Activated CD8-positive, alpha-beta memory T cell treated with anti-CD3 and anti-CD28 coated beads, Interleukin-2, amount 50 U/mL, for 48 hours (primary cell): ENCODE measurements at regions not wholly inside any gene's neighbourhood (a gene's known extent, or its start where the extent isn't known, plus 50 kb on each side); places are given as distances from the start of the nearest gene placed in this dataset.
"Not testable (repeated sequence)": the region's sequence is repeated elsewhere in the genome, so short reads cannot be mapped to it uniquely, and the experiment has no call there.

Experiments
- DNase-seq: peaks from one replicate; pipeline ENCODE4 v3.0.0-alpha.2; 2020

DNA sequence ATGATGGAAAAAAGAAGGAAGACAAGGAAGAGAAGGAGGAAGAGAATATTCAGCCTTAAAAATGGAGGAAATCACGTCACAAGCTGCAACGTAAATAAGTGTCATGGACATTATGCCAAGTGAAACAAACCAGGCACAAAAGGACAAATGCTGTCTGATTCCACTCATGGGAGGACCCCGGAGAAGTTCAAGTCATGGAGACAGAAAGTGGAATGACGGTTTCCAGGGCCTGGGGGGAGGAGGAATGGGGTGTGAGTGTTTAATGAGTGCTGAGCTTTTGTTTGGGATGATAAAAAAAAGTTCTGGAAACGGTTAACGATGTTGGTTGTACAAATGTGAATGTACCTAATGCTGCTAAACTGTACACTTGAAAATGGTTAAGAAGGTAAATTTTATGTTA, 439.5 kb downstream of the GADD45G start:
- DNase-seq, result no peak

DNA sequence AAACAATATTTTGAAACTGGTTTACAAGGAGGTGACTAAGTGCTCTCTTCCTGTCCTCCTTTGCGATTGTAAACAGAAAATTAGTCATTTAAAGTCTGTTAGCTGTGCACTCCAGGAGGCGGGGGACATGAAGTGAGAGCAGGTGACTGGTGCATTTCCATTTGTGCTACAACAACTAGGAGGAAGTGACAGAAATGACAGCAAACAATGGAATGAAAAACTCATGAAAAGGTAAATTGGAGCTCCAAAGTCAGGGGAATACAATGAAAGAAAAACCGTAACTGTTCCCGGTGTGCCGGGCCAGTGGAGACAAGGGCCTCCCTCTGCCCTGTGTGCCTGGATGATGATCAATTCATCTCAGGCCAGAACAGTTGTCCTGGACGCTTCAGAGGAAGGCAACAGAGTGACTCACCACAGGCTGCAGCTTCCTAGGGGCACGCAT, 439.9 kb downstream of the GADD45G start:
- no peak for DNase-seq

DNA sequence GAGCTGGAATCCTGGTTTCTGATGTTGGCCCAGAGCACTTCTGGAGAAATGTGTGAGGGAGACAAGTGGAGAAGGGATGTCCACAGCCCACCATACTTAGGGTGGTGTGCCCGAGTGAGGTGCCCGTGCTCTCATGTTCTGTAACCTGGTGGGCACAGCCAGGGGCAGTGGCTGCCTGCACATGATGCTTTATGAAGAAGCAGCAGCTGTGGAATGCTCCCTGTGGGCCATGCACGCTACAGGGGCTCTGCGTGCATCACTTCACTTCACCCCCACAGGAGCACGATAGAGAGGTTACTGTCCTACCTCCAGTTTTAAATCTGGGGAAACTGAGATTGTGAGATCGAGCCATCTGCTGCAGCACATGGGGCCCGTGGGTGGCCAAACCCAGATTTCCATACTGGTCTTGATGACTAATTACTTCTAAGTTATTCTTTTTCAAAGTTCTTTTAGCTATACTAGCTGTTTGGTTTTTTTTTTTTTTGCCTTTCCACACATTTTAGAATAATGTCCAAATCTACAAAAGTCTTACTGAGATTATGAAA, 441.6 kb downstream of the GADD45G start:
- DNase-seq, result no peak

DNA sequence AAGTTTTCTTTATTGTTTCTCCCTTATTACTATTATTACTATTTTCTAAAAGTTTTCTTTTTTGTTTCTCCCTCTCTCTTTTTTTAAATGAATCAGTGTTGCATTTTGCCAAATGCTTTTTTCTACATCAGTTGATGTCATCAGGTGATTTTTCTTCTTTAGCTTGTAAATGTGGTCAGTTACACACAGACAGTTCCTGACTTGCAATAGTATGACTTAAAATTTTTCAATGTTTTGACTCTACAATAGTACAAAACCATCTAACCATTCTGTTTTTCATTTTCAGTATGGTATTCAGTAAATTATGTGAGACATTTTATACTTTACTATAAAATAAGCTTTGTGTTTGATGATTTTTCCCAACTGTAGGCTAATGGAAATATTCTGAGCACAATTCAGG, 443.0 kb downstream of the GADD45G start:
- DNase-seq, result no peak

DNA sequence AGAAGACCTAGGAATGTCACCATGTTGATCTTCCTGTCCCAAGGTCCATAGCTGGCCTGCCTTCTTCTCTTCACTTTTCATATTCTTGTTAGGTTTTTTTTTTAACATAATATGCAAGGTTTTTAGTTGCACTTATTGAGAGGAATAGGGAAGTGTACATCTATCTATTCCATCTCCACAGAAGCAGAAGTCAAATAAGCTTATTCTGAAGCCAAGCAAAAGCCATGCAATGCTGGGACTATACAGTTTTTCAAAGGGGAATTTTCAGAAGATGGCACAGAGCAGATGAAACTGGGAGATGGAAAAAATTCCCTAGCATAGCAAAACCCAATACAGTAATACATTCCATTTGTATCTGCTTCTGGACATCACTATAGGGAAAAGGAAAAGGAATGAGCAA, 447.6 kb downstream of the GADD45G start:
- DNase-seq, result no peak

DNA sequence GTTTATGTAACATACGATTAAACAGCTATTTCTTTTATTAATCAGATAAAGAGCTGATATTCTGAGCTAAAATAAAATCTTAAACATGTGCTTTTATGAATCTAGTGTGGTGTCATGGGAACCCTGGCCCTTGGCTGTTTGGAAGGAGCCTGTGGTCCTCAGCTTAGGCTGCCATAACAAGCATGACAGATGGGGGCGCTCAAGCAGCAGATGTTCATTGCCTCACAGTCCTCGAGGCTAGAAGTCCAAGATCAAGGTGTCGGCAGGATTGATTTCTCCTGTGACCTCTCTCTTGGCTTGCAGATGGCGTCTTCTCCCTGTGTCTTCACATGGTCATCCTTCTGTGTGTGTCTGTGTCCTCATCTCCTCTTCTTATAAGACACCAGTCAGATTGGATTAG, 448.2 kb downstream of the GADD45G start:
- DNase-seq, result no peak

DNA sequence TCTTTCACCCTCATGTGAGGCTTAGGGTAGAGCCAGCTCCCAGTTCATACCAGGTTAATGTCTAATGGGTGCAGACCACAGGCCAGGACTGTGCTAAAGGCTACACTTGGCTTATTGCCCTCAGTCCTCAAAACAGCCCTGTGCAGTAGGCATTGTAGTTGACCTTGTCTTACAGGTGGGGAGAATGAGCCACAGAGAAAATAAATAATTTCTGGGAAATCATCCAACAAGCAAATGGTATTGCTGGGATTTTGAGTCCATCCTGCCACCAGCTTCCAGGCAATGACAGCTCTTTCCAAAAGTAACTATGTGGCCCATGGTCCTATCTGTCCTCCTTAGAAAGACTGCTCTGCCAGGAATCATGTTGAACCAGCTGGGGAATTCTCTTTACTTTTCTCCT, 450.0 kb downstream of the GADD45G start:
- DNase-seq, result no peak

DNA sequence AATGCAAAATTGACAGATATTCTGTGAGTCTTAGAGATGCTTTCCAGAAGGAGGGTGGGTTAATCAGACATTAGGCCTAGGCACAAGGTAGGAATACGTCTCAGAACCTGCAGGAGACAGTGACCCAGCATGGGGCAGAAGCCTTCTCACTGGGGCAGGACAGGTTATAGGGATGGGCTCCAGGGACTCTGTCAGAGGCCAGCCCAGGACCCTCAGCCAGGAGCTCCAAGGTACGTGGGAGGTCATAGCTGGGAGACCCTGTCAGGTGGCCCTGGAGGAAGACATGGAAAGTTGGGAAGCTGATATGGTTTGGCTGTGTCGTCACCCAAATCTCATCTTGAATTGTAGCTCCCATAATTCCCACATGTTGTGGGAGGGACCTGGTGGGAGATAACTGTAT, 450.4 kb downstream of the GADD45G start:
- DNase-seq, result no peak

DNA sequence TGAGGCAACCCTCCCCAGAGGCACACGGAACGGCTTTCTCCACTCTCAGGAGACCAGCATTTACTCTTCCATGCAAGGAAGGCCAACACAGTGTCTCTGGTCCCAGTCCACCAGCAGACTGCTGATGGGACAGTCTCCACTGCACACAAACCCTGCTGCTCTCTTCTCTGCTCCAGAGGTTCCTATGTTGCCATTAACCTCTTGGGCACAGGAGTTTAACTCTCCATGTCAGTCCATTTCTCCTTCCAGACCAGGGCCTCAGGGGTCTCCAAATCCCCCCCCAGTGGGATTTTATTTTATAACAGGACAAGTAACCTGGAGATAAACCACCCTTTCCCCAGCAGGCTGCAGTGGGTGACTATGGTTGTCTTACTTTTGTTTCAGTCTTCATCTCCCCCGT, 452.5 kb downstream of the GADD45G start:
- DNase-seq, result no peak

DNA sequence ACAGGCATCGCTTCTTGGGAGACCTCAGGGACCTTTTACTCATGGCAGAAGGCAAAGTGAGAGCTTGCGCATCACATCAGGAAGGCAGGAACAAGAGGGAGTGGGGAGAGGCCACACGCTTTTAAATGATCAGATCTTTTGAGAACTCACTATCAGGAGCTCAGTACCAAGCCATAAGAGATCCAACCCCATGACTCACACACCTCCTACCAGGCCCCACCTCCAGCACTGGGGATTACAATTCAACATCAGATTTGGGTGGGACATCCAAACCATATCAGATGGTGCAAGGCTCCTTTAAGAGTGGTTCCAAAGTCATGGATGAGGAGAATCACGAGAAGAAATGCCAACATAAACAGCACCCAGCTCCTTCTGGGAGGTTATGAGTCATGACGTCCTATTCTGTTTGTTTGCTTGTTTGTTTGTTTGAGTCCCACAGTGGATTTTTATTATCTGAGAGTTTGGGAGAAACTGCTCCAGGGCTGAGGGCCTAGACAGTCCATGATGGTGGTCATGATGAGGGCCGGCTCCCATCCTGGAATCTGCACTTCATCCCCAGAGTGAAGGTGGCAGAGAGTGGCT, 453.5 kb downstream of the GADD45G start:
- DNase-seq, result no peak

DNA sequence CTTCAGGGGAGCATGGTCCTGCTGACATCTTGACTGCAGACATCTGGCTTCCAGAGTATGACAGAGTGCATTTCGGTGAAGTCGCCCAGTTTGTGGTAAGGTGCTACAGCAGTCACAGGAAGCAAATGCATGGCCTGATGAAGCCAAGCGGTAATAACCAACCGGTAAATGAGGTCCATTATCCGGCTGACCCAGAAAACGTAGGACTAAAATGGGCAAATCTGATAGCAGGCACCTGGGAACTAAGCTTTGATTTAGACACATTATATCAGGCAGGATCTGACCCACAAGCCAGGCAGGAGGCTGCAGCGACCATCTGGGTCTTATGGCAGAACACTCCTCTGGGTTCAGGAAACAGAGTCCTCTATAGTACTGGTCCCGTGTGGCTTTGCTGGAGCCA, 454.6 kb downstream of the GADD45G start:
- DNase-seq, result no peak

DNA sequence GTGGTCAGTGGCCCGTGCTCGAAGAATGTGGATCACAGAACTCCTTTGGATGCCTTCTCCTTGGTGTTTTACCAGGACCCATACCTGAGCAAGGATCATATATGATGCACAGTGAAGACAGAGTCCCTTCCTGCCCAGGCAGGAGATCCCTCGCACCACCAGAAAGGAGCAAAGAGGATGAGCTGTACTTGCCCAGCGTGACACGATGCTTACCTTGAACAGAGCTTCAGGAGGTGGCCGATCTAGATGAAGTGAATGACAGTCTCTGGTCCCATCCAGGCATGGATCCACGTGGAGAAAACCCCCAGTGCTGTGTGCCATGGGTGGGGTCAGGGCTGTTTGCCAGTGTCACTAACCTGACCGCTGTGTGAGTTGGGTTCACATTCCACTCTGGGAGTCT, 455.4 kb downstream of the GADD45G start:
- DNase-seq, result no peak

DNA sequence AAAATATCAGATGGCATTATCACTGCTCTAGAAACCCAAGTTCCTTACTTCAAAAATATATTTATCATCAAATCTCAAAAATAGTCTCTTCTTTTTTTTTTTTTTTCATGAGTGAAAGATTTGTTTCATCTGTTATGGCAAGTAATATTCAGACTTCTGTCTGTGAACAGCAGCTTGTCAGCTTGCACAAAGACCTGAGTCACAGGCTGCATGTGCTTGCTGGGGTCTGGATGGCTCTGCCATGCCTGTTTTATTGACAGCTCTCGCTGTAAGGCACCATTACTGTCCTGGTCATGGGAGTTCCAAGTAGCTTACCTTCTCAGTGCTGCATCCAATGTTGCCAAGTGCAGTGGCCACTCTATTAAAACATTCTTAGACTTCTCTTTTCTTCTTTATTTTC, 456.4 kb downstream of the GADD45G start:
- no peak for DNase-seq

DNA sequence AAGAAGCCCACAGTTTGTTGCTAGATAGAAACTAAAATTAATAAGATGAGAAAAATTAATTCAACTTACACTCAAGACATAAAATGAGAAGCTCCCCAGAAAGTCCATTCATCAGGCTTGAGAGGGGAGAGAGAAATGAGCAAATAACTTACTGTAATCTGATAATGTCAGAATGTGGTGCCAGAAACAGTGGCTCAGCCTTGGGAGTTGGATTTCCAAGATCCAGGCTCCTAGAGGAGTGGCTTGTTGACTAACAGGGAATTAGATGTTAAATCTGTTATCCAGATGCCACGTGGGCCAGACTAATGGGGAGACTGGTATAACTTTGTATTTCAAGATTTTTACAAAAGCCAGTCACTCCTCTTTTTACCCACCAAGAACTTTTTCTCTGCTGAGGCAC, 458.2 kb downstream of the GADD45G start:
- no peak for DNase-seq

DNA sequence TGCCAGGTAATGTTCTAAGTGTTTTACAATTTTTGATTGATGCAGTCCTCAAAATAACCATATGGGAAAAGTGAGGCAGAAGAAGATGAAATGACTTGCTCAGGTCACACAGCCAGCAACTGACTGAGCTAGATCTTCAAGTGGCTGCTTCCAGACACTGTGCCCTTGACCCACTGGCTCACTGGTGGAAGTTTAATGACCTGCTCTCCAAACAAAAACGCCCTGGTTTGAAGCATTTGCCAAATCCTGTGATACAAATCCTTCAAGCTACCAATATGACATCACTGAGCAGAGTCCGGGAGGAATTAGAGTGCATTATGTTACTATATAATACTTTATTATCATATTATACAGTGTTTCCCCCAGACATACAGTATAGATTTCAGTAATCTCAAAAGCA, 459.4 kb downstream of the GADD45G start:
- no peak for DNase-seq

DNA sequence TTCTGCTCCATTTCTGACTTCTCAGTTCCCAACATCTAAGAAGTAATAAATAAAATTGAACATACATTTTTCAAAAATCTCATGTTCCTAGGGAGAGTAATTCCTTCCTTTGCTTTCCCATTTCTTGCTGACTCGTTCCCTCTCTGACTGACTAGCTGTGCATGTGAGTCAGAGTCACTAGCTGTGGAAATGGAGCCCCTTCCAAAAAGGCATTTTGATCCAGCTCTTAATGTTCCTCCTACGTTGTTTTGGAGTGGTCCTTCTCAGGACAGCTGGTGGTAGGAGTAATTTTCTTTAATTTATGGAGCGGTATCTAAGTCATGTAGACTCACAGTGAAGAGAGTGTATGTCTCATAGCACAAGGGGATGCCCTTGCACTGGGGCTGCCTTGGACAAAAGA, 460.2 kb downstream of the GADD45G start:
- DNase-seq, result no peak

DNA sequence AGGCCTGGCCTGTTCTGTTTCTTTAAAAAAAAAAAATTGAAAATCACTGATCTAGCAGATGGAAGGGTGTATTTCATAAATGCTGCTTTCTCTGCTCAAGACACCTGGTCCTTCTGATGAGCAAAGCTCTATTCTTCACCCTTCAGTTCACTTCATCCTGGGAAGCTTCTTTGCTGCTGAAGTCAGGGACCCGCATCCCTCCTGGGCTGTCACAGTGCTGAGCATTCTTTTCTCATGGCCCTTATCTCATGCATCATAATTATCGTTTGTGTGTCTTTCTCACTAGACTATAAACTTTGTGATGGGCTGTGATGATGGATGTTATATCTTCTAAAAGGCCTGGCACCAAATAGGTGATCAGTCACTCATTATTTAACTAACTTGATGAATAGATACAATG, 461.0 kb downstream of the GADD45G start:
- no peak for DNase-seq

DNA sequence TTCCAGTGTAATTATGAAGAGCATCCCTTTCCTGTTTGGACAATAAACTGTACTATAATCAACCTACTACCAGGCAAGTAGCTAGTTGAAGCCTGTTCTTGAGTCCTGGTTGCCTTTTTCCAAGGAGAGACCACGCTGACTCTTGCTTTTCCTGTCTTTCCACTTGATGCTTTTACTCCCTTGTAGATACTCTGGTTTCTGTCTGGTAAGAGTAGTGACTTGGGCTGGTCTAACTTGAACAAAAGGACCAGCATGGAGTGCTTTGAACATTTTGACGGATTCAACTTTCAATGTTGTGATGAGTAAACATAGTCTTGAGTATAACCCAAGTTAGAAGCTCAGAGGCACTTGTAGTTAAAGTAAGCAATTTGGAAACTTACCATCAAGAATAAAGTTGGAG, 464.3 kb downstream of the GADD45G start:
- no peak for DNase-seq

DNA sequence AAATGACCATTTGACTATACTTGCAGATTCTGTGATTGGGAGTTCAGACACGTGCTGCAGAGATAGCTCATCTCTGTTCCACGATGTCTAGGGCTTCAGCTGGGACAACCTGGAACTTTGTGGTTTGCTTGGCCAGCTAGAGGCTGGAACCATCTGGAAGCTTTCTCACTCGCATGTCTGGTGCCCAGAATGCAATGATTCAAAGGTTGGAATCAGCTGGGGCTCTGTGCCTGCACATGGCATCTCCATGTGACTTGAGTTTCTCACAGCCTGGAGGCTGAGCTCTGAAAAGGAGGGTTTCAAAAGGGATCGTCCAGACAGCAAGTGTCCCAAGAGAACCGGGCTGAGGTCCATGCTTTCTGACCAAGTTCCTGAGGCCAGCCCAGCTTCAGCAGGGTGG, 465.2 kb downstream of the GADD45G start:
- no peak for DNase-seq

DNA sequence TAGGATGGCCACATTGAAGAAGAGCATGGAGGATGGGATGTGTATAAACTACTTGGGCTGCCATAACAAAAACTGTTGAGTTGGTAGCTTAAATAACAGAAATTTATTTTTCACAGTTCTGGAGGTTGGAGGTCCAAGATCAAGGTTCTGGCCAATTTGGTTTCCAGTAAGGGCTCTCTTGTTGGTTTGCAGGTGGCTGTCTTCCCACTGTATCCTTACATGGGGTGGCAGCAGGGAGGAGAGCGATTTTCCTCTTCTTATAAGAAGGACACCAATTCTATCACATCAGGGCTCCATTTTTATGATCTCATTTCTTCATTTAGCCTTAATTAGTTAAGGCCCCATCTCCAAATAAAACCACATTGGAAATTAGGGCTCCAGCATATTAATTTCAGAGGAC, 465.7 kb downstream of the GADD45G start:
- DNase-seq, result no peak

DNA sequence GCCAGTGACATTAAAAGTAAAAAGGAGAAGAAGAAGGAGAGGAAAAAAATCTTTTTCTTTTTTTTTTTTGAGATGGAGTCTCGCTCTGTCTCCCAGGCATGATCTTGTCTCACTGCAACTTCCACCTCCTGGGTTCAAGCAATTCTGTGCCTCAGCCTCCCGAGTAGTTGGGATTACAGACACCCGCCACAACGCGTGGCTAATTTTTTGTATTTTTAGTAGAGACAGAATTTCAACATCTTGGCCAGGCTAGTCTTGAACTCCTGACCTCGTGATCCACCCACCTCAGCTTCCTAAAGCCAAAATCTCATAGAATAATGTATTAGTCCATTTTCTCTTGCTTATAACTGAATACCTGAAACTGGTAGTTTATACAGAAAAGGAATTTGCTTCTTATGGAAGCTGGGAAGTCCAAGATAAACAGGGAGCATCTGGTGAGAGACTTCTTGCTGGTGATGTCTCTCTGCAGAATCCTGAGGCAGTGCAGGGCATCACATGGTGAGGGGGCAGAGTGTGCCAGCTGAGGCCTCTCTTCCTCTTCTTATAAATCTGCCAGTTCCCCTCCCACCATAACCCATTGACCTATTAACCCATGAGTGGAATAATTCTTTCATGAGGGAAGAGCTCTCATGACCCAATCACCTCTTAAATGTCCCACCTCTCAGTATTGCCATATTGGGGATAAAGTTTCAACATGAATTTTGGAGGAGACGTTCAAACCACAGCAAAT, 466.3 kb downstream of the GADD45G start:
- DNase-seq, result no peak

DNA sequence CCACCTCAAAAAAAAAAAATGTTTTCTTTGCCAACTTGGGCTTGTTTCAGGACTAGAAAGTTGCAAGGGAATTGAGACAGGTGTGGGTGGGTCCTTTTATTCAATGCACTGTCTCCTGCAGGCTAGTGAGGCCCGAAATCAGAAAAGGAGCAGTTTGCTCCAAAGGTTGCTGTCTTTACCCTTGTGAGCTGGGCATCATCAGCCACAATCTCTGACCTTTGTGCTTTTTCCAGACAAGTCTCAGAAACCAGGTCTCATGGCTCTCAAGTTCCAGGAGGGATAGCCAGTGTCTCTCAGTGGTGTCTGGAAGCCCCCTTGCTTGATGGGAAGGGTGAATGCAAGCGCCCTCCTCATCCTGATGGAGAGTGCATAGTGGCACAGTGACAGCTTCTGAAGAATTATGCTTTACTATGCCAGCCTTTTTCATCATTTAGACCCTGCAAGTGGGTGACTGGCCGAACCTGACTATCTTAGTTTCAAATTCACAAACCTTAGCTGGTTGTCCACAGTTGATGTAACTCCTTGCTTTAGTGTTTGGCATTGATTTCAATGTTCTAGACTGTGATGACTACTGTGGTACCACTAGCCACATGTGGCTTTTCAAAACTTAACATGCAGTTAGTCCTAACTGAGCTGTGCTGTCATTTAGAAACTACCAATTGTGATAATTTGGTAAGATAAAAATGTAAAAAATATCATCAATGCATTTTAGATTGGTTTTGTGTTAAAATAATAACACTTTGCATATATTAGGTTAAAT, 468.6 kb downstream of the GADD45G start:
- DNase-seq, result no peak

DNA sequence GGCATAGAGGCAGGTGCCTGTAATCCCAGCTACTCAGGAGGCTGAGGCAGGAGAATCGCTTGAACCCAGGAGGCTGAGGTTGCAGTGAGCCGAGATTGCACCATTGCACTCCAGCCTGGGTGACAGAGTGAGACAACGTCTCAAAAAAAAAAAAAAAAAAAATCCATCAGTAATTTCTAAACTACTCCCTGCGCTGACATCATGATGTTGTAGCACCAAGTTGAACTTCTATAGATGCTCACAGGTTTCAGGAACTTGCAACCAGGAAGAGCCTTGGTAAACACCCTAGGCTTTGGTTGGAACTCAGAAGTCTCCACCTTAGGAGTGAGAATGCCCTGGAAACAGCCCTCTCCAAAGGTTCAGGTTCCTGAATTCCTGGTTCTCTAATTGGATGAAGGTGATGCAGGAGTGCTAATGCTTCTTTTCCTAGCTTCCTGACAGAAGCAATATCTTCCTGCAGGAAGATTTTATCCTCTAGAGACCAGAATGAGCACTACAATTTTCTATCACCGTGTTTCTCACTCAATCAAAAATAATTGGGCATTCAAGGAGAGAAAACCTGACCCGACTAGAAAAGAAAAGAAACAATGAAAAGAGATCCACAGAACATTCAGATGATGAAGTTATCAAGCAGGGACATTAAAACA, 469.6 kb downstream of the GADD45G start:
- no peak for DNase-seq

DNA sequence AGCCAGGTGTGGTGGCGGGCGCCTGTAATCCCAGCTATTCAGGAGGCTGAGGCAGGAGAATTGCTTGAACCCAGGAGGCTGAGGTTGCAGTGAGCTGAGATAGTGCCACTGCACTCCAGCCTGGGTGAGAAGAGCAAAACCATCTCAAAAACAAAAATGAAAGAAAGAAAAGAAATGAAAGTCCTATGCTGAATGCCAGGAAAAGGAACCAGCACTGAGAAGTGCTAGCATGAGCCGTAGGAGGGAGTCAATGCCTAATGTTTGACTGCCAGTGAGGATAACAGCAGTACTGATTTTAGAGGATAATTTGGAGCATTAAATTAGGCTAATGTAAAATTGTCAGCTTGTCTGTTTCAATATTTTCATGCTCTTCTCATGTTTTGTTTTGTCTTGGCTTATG, 472.8 kb downstream of the GADD45G start:
- not testable (repeated sequence) for DNase-seq
